HPDE6-E6E7 (cell line): ENCODE measurements at regions not wholly inside any gene's neighbourhood (a gene's known extent, or its start where the extent isn't known, plus 50 kb on each side); places are given as distances from the start of the nearest gene placed in this dataset.

Experiments used
- DNase-seq: peaks from one replicate; pipeline ENCODE4 v3.0.0; 2011; ENCODE audit warnings: missing footprints; ENCODE audit errors: extremely low spot score

DNA sequence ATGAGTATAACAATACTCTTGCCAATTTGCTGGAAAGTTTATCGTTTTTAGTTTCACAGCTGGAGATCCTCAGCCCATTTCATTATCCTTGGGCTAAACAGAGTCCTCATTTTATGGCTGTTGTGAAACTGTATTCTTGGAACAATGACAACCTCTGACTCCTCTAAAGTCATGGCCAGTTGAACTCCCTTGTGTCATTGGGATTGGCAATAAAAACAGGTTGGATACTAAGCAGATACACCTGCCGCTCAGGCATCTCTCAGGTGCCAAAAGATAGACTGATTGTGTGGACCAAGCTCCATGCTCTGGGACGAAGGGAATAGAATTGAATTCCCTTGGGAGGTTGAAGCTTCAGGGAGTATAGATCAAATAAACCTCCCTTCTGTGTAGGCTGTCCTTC, 182.2 kb downstream of the WDR11 start:
- DNase-seq: no peak

DNA sequence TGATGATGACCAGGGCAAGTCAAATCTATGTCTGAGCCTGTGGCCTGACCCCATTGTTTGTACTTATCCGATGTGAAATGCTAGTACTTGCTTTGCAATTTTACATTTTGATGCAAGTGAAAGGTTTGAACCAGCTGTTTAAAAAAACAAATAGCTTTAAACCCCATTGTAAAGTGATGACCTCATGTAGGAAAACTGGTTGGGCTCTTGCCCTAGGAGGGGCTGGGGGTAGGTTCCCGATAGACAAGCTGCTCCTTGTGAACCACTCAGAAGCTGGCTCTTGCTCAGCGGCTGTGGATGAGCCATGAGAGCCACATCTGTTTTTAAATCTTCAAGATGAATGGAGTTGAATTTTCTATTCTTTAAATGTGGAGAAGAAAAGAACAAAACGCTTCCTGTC, 185.3 kb downstream of the WDR11 start:
- DNase-seq: no peak

DNA sequence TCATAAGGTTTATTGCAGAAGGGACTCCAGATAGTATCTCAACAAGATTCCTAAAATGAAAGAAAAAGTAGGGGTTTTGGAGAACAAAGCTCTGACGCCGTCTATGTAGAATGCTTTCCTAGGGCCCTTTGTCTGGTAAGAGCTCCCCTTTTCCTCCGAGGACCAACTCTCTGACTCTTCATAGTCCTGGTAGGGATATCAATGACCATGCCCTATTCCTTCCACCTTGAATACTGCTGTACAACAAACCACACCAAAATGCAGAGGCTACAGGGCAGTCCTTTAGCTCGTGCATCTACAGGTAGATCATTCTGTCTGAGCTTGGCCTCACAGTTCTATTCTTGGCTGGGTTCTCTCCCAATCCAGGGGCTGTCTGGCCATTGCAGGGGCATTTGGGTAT, 190.3 kb downstream of the WDR11 start:
- DNase-seq: no peak

DNA sequence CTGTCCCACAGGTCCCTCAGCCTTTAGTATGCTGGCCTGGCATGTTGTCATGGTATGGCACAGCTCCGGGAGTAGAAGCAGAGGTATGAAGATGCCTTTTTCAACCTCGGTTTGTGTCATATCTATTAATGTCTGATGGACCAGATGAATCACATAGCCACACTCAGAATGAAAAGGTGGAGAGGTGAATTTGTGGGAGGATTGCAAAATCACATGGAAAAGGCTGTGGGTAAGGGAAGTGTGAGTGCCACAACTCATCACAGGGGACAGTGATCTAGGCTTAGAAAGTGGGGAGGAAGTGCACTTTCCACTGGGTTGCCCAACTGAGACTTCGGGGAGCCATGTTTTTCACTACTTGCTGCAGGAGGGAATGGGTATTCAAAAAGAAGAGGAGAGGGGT, 190.7 kb downstream of the WDR11 start:
- no peak for DNase-seq

DNA sequence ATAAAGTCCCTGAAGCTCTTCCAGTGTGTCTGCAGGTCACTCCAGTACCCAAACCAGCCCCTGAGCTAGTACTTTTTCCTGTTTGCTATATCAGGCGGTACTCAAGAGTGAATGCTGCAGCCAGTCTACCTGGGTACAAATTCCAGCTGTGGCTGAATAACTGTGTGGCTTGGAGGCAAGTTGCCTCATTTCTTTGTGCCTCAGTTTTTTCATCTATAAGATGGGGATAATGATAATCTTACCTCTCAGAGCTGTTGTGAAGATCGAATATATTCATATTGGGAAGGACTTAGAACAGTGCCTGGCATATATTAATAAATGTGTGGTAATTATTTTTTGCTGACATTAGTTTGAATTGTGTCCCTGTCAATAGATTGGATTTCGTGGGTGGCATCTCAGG, 191.2 kb downstream of the WDR11 start:
- no peak for DNase-seq

DNA sequence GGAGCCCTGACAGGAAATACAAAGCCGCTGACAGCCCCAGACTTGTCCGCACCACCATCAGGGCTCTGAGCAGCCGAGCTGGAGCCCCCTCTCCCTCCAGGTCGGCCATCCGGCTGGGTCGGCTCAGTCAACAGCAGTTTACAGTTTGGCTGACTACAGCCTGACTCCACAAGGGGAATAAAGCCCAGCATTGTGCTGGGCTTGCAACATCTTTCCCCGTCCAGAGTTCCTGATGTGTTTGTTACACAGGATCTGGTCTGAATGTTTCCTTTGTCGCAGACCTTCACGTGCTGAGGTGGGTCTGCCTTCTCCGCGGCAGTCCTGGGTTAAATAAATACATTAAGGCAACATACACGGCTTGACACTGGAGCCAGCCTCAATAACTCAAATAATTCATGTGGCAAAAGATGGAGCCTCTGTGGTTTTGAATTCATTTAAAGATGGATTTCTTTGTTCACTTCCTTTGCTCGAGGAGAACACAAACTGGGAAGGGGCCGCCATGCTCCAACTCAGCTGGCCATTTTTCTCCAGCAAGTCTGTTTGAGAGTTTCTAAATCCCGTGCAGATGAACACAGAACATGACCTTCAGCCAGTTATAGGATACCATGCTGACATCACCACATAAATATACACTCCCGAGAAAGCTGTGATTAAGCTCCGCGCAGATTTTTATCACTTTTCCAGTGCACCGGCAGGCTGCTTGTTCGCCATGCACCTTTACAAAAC, 192.1 kb downstream of the WDR11 start:
- DNase-seq: no peak

DNA sequence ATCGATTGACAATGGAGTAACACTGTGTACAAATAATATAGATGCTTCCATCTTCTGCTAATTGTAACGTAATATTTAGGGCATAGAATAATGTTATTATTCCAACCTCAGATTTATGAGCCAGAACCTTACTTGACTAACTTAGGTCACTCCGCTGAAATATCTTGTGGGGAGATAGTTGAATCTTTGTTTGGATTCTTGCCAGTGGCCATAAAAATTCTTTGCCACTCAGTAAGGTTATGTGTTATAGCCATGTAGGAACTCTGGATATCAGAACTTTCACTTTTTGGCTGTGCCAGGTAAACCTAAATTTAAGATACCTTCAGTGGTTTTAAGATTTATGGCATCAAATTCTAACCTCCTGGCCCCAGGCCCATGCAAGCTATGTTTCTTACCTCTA, 197.6 kb downstream of the WDR11 start:
- DNase-seq: no peak

DNA sequence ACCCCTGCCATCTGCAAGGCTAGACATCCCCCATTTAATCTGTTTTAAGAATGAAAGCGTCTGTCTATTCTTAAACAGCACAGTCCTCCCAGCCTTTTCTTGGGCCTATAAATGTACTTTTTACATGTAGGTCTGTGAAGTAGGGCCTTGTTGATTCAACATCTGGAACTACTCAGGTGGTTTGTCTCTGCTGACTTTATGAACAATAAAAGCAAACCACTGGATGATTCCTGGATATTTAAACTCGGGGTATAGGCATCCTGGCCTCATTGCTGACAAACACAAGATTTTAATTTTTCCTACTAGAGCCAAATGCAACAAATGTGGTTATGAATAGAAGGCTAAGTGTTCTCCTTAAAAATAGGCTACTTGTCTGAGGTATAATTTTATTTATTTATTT, 198.3 kb downstream of the WDR11 start:
- DNase-seq: no peak

DNA sequence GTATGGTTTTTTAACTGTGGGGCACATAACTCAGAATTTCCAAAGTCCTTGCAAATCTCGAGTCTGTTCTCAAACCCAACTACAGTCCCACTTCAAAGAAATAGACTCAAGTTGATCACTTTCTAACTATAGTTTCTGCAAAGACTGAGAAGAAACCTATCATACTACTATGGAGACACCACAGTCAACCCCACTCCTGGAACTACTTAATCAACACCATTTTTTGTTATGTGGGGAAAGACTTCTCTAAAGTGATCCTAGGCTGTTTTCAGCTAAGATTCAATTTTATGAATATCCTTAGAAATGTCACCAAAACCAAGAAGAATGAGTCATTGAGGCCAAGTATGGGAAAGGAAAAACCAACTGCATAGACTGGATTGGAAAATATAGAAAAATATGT, 198.8 kb downstream of the WDR11 start:
- no peak for DNase-seq

DNA sequence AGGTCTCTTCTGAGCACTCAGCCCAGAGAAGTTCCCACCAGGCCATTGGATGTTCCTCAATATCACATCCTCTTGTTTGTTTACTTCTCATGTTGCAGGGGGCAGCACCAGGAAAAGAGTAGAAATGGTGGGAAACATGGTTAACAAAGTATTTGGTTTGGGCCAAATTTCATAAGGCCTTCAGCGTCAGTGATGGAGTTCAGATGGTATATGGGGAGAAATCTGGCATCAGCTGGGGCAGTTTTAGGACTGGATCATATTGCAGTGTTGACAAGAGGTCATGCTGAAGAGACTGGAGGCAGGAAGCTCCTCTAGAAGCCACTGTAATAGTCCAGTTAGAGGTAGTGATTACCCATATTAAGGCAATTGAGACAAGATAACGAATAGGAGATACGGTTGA, 200.0 kb downstream of the WDR11 start:
- DNase-seq: no peak

DNA sequence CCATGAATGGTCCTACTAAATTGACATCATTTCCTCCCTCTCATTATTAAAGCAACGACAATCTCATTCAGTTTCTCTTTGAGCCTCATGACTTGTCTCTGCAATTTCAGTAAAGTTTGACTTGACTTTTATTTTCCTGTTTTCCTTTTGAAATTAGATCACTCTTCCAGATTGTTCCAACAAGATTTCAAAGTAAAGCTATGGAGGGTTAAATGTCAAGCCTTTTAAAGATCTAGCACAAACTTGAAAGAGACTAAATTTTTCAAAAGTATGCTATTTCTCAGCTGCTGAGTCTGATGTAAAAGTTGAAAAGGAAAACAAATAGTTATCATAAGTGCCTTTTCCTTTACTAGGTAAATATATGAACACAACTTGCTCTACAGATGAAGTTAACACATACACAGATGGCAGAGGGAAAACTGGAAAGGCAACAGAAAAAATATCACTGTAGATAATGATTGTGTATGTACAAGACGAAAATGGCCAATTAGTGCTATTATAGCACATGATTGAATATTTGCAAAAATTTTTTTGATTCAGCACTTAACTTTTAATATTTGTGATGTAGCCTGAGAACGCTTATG, 200.6 kb downstream of the WDR11 start:
- DNase-seq: no peak

DNA sequence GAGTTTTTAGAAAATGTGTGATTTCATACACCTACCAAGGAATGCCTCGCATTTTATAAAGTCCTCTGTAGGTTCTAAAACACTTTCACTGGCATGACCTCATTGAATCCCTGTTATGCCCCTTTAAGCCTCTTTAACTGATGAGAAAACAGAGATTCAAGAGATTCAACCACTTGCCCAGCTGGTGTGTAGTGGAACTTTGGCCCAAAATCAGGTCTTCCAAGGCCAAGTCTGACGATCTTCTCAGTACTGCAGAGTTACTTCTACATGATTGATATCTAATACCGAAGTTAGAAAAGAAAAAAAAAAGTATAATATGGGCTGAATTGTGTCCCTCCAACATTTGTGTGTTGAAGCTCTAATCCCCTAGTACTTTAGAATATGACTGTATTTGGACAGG, 202.0 kb downstream of the WDR11 start:
- no peak for DNase-seq

DNA sequence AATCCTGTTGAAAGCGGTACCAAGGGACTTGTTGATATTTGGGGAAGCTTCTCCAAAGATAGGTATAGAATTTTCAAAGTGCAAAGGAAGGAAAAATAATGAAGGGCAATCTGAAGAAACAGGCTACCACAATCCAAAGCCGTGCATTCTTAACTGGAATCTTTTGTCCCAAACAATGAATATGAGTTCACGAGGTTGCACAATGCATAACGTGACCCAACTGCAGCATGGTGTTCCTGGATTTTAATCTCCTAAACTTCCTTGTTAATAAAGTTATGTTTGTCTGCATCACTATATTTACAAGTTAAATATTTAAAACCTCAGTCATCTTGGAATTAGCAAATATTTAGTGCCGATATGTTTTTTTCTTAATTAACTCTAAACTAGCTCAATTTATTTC, 203.7 kb downstream of the WDR11 start:
- no peak for DNase-seq

DNA sequence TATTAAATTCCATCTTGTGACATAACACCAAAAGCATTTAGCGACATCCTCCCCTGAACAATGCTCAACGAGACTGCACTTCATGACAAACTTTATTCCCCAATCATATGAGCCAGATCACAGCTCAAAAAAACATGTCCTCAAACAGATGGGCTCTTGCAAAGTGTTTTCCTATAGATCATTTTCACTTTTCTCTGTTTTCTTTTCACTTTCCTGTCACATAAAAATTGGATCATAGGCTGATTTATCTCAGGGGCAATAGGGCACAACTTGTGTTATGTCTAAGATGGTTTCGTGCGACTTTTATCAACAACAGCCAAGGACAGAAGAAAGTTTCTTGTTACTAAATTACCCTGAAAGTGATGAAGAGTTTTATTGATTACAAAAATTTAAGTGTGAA, 206.1 kb downstream of the WDR11 start:
- no peak for DNase-seq

DNA sequence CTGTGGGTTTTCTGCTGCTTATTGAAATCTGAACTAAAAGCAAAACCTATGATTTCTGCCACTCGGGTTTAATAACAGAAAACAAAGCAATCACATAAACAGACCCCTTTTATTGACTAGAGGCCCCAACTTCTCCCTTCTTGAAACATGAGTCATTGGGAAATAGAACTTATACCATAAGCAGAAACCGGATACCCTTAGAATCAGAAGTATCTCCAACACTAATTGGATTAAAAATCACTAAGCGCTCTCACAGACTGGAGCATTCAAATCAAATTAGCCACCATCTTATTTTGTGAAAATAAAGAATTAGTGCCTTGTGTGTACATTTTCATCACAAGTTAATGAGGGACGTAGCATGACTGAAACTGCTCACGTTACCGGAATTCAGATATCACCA, 206.9 kb downstream of the WDR11 start:
- no peak for DNase-seq

DNA sequence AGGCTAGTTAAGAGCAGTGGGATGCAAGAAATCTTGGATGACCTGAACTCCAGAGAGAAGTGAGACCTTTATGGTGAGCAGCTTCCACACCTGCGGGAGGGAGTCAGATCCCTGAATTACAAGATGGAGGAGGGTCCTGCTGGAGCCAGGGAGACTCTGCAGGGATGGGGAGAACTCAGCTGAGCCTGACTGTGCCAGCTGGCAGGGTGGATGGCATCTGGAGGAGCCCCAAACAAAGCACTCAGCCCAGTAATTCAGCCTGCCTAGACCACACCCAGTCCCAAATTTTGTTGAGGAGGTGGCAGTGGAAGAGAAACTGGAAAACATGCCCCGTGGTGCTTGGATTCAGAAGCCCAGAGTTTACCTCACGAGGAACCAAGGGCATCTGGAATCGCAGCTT, 208.2 kb downstream of the WDR11 start:
- DNase-seq: no peak

DNA sequence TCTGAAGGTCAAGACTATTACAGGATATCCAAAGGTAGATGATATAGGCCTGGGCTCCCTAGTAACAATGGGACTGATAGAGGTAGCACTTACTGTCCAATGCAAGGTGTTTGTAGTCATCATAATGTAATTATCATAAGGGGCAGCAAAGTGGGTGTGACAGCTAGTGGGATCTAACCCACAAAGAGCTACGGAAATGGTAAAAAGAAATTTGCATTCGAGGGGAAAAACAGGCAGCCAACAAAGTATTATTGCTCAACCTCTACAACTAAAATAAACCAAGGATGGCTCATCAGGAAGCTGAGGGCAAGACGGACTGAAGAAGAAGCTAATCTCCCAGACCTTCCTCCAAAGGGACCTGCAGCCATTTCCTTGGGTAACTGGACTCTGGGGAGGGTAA, 211.0 kb downstream of the WDR11 start:
- no peak for DNase-seq

DNA sequence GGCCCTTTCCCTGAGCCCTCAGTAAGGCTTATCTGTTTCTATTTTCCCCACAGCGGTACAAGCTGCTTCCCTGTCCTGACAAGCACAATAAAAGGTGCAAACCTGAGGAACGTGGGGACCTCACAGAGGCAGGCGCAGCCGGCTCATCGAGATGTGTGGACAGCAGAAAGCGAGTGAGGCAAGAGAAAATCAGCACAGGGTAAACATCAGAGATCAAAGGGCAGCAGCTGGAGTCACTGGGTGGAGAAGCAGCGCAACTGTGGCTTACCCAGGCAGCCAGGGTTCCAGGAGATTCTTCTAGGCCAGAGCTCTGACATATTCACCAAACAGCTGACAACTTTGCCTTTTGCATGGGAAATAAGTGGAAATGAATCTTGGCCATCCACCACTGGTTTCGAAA, 212.6 kb downstream of the WDR11 start:
- no peak for DNase-seq

DNA sequence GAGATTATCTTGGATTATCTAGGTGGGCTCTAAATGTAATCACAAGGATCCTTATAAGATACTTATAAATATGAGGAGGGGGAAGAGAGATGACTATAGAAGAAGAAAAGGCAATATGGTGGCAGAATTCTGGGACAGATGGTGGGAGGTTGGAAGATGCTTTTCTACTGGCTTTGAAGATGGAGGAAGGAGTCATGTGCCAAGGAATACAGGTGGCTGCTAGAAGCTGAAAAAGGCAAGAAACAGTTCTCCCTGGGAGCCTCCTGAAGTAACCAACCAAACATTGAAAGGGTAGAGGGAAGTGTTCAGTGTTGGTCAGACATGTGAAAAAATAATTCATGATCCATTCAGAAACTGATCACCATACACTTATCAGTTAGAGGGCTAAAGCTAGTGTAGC, 213.3 kb downstream of the WDR11 start:
- no peak for DNase-seq

DNA sequence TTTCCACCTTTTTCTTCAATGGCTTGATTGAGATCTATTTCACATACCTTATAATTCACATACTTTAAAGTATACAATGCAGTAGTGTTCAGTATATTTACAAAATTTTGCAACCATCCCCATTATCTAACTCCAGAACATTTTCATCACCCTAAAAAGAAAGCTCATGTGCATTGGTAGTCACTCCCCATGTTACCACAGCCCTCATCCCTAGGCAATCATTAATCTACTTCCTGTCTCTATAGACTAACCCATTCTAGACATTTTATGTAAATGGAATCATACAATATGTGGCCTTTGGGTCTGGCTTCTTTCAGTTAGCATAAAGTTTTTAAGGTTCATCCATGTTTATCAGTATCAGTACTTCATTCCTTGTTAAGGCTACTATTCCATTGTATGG, 214.2 kb downstream of the WDR11 start:
- DNase-seq: no peak

DNA sequence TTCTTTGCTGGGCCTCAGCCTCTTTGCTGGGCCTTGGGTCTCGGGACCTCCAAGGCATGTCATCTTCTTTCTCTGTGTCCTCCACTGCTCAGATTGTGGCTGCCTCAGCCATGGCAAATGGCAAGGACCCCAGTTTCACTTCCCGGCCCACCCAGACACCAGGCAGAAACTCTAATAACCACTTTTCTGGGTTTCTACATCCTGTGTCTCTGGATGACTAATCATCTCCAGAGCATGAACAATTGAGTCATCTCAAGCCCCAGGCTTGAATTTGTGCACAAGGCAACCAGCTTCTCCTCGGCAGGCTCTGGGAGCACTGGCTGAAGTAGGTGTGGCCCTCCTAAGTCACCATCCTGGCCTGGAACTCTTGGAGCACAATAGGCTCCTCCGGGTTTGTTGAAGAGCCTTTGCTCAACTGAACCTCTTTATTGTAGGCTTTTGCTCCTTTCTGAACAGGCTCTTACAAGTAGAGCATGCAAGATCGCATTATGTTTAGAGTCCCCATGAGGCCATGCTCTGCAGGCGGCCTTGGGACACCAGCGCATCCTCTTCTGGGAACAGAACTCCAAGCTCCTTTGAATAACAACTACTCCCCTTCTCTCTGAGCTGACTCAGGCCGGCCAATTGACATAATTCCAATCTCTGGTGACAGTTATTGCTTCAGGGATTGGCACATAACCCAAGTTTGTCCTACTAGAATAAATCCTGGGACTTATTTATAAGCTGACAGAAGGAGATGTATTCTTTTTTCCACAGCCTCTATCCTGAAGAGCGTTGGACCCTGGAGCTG, 218.1 kb downstream of the WDR11 start:
- peak; percentile 84 for DNase-seq

DNA sequence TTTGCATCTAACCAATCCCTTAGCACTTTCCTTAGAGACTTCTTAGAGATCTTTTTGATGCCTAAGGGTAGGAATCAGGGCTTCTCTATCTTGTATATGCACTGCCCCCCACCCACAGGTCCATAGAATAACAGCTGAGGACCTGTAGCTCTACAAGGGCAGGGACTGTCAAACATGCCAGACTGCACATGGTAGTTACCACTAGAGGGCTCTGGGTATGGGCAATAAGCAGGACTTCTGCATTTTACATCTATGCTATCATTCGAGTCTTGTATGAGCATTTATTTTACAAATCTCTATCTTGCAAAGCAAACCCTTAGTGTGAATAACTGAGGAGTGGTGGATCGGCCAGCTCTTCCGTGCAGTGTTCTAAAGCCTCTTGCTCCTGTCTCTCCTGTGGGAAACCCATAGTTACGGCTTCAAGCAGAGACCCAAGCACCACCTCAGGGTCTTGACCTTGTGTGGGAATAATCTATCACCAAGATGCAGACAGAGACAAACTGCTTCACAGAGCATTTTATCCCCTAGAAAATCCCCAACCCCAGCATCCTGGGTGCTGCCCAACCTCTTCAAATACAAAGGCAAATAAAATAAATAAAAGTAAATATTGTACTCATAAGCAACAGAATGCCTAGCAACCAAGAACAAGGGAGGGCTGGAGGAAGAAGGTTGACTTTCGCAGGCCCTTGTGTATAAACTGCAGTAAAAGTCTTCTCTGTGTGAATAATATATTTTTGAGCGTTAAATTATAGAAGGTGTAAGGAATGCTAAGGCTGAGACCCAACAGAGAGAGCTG, 219.3 kb downstream of the WDR11 start:
- DNase-seq: no peak
